ENCODE measurements at regions not wholly inside any gene's neighbourhood (a gene's known extent, or its start where the extent isn't known, plus 50 kb on each side); places are given as distances from the start of the nearest gene placed in this dataset.
"Not testable (repeated sequence)": the region's sequence is repeated elsewhere in the genome, so short reads cannot be mapped to it uniquely, and the experiment has no call there.

DNA sequence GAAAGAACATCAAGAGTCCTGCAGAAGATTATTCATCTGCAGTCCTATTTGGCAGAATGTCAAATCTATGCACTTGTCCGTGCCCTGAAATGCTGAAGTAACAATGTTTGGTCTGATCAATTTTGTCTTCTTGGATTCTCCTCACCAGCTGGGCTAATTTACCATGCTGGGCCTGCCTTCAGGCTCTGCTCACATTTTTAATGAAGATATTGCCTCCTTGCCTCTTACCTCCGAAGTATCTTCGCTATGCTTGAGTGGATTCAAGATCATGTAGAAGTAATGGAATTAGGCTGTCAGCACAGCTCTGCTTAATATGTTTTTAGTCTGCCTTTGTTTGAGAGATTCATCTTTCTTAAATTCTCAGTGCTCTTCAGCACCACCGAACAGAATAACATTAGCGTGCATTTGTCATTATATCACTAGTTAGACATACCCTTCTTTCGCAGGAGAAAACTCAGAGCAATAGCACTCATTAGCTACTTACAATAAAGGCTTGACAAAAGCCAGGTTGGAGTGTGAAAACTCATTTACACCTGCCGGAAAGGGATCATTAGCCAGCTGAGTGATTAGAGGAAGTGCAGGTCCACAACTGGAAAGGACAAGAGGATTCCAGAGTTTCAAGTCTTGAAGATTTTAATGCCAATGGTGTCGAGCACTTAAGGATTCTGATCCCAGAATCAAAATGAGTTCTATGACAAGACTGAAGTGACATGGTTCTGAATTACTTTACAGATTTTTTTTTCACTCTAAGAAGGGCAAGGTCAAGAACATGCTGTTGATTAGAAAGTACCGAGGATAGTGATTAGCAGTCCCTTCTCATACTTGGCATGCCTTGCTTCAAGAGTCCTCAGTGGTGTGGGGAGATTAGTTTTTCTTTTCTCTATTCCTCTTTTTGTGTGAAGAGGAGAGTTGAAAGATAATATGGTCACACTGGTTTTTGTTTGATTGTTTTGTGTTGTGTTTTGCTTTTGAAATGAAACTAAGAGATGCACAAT is 405.6 kb upstream of the TOM1L1 start:
- no peak for DNase-seq (ENCODE audit: low spot score)

DNA sequence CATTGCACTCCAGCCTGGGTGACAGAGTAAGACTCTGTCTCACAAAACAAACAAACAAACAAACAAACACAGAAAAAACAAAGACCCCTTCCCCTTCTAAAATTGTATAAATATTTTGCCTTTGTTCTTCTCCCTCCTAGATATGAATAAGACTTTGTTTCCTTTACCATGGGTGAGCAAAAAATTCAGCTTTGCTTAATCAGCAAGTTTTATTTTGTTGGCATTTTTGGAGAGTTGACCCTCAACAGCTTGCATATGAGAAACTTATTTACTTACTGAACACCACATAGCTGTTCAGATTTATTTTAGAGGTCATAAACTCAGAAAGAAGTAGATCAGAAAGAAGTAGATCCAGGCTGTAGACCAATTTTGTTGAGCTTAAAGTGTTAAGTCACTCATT is 395.2 kb upstream of the TOM1L1 start:
- no peak for DNase-seq (ENCODE audit: low spot score)

GRCh38 chr17:54518706-54519105 is 381.9 kb upstream of the TOM1L1 start:
- DNase-seq (ENCODE audit: low spot score): no peak

- DNase-seq (ENCODE audit: low spot score): no peak
Measured at GRCh38 chr17:54521137-54521536, 379.5 kb upstream of the TOM1L1 start.

GRCh38 chr17:54524501-54524900 is 376.2 kb upstream of the TOM1L1 start:
- no peak for DNase-seq (ENCODE audit: low spot score)

DNA sequence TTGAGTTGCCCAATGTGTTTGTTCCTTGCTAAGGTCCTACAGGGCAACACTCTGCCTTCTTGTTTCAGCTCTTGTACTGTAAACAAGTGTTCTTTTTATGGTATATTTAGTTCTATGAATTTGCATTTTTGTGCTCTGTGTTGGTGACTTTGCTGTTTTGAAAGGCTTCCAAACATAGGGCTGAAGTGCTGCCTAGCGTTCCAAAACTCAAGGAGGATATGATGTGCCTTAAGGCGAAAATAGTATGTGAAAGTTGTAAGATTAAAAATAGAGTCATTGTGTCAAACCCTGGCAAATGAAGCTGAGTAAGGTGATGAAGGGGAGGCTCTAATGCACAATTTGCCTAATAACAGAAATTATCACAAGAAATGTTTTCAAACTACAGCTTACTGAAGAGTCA is 372.7 kb upstream of the TOM1L1 start:
- DNase-seq (ENCODE audit: low spot score): no peak

DNA sequence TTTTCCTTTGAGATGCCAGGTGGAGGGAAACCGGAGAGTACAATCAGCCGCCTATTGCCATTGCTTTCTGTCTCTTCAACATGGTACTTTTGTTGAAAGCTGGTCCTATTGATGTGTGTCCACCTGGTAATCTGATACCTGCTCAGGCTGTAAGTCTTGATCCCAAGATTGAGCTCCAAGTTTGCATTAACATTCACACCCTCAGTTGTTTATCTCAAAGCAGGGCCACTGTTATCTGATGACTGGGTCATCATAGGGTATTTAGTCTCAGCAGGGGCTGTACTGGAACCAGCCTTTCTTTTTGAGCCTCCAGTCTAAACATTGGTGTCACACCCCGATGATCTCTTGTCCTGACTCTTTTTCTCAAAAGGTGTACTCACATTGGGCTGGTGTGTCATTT is 370.3 kb upstream of the TOM1L1 start:
- no peak for DNase-seq (ENCODE audit: low spot score)

DNA sequence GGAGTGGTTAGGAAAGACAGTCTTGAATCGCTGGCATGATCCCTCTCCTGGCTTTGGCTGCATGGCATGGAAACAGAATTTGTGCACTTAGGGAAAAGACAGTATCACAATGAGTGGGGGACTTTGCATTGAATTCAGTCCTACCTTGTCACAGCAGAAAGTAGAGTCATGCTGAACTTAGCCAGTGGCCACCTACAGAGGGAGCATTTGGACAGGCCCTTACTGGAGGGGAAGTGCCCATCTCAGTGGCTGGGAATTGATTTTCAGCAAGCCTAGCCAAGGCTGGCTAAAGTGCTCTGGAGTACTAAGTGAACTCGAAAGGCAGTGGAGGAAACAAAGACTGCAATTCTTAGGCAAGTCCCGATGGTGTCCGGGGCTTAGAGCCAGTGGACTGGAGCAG is 364.3 kb upstream of the TOM1L1 start:
- no peak for DNase-seq (ENCODE audit: low spot score)

DNA sequence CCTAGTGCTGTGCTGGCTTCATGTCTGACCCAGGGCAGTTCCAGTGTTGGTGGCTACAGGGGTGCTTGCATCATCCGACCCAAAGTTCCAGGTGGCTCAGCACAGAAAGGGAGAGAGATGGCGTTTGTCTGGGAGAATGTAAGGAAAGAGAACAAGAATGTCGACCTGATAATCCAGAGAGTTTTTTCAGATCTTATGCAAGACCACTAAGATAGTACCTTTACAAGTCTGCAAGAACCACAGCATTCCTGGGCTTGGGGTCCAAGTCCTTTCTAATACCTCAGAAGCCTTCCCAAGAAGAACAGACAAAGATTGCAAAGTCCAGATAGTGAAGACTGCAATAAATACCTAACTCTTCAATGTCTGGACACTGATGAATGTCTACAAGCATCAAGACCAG is 363.0 kb upstream of the TOM1L1 start:
- DNase-seq (ENCODE audit: low spot score): no peak

DNA sequence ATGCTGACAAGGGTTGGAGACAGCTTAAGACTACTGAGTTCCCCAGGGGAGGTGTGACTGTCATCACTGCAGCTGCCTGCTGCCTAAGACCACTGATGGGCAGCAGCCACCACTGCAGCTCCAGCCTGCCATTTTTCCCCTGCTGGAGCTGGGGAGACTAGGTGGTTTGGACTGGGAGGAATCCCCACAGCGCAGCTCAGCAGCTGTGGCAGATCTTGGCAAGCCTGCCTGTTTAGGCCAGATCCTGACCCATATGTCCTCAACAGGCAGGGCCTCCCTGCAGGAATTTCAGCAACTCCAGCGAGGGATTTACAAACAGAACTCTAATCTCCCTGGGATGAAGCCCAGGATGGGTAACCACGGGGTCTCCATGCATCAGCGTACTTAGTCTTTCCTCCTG is 356.4 kb upstream of the TOM1L1 start:
- no peak for DNase-seq (ENCODE audit: low spot score)

DNA sequence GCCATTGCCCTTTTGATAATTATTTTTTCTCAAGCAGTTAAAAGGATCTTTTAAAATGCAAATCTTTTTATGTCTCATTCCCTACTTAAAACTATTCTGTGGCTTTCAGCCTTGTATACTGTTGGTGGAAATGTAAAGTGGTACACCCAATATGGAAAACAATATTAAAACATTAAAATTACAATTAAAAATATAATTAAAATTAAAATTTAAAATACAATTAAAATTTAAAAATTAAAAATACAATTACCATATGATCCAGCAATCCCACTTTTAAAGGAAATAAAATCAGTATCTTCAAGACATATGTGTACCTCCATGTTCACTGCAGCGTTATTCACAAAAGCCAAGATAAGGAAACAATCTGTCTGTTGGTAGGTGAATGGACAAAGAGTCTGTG is 340.8 kb upstream of the TOM1L1 start:
- DNase-seq (ENCODE audit: low spot score): no peak

- no peak for DNase-seq (ENCODE audit: low spot score)
Measured at GRCh38 chr17:54608634-54609155, 292.0 kb upstream of the TOM1L1 start.

GRCh38 chr17:54620399-54620978 is 280.2 kb upstream of the TOM1L1 start:
- no peak for DNase-seq (ENCODE audit: low spot score)

DNA sequence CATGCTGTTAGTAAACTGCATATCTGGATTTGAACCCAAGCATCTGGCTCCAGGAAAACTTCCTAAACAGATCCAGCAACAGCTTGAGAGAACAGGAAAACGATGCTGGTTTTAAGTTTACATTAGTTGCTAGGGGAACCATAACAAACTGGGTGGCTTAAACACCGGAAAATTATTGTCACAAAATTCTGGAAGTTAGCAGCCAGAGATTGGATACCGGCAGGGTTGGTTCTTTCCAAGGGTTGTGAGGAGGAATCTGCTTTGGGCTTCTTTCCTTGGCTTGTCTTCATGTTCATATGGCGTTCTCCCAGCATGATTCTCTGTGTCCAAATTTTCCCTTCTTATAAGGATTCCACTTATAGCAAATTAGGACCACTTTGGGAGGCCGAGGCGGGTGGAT is 276.9 kb upstream of the TOM1L1 start:
- no peak for DNase-seq (ENCODE audit: low spot score)

DNA sequence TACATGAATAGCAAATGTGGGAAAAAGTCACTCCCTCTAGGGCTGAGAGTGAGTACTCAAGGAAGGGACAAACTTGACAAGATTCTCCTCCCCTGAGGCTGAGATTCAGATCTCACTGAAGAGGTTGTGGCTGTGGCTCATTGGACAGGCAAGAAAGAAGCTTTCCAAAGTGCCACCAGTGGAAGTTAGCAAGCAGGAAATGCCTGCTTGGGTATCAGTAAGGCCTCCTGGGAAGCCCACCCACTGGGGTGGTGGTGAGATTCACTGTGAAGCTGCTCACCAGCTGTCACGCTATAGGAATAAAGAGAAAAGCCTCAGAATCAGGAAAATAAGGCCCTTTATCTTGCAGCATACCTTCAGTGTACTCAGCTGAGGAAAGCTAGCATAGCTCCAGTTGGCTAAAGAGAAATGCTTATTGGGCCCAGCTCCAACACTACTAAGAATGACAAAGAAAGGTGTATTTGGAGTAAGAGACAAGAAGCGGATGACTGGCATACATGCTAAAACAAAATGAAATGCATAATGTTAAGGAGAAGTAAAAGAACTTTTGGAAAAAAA is 274.4 kb upstream of the TOM1L1 start:
- DNase-seq (ENCODE audit: low spot score): no peak

DNA sequence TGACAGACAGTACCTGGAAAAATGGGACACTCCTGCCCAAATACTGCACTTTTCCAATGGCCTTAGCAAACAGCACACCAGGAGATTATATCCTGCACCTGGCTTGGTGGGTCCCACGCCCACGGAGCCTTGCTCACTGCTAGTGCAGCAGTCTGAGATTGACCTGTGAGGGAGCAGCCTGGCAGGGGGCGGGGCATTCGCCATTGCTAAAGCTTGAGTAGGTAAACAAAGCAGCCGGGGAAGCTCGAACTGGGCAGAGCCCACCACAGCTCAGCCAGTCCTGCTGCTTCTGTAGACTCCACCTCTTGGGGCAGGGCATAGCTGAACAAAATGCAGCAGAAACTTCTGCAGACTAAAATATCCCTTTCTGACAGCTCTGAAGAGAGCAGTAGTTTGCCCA is 261.2 kb upstream of the TOM1L1 start:
- not testable (repeated sequence) for DNase-seq (ENCODE audit: low spot score)

- no peak for DNase-seq (ENCODE audit: low spot score)
Measured at GRCh38 chr17:54662978-54663876, 237.4 kb upstream of the TOM1L1 start.

DNA sequence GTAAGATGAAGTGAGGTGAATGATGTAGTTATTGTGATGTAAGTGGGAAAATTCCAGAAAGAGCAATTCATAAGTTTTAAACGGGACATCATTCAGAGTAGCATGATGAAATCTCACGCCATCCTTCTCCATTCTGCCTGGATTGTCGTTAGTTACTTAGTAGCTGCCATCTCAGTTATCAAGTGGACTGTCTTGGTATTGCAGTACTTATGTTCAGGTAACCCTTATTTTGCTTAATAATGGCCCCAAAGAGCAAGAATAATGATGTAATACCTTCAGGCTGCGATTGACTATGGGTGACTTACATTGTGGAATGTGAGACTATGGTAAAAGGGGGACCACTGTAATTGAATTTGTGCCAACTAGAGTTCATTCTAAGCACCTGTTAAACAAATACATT is 234.1 kb upstream of the TOM1L1 start:
- no peak for DNase-seq (ENCODE audit: low spot score)

- DNase-seq (ENCODE audit: low spot score): no peak
Measured at GRCh38 chr17:54678158-54678557, 222.5 kb upstream of the TOM1L1 start.

- DNase-seq (ENCODE audit: low spot score): no peak
Measured at GRCh38 chr17:54680410-54680809, 220.2 kb upstream of the TOM1L1 start.

DNA sequence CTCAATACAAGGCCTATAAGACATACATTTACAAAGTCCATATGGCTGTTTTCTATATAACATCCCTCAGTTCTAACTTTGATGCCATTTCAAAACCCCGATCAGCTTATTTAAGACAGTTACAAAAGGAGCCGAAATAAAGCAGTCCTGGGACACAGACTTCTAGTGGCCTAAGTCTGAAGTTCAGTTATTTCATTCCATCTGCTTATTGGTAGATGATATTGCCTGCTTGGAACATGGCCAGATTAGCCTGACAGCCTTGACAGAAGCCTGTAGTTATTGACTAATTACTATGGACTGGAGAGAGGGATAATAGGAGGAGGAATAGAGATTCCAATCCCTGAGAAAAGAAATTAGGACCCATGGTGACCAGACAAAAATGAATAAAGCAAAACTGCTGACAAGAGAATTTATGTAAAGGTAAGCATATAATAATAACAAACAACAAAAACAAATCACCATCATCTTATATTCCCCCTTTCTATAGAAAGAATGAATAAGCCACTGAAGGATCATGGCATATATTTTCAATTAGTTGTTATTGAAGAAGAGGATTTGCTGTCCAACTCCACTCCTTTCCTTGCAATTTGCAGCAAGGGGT is 206.3 kb upstream of the TOM1L1 start:
- DNase-seq (ENCODE audit: low spot score): no peak

GRCh38 chr17:54712798-54713197 is 187.9 kb upstream of the TOM1L1 start:
- DNase-seq (ENCODE audit: low spot score): not testable (repeated sequence)

All from activated CD4-positive, alpha-beta T cell treated with anti-CD3 and anti-CD28 coated beads, Interleukin-2, Interleukin-4, amounts not matched to agents 100 ng/mL and 50 ng/mL, durations not matched to agents 16 hours and 8 hours (primary cell).